ENCODE measurements at regions not wholly inside any gene's neighbourhood (a gene's known extent, or its start where the extent isn't known, plus 50 kb on each side); places are given as distances from the start of the nearest gene placed in this dataset.

DNA sequence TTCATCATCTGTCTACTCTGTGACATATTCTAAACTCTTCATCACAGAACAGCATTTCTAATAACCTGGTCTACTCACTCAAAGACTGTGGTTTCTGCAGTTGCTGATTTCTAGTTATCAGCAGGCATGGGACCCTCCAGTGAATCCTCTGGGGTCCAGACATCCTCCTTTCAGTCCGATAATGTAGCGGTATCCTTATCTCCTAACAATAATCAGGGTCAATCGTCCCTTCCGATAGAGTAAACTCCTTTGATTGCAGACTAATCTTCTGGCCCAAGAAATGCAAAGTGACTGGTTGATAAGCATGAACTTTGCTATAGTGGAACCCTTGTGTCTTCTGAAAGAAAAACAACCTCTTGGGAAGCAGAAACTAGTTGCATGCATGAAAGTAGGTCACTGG, 1209.8 kb upstream of the CELF2 start:
- TF ChIP-seq RFX5 (IDR thresholded peaks at IDR 0.05; ENCODE audit: low read depth, low read length) = no peak
- TF ChIP-seq EZH2 (IDR thresholded peaks at IDR 0.05; ENCODE audit: borderline replicate concordance, control insufficient read depth, low read depth, low read length) = no peak
